ENCODE measurements at regions not wholly inside any gene's neighbourhood (a gene's known extent, or its start where the extent isn't known, plus 50 kb on each side); places are given as distances from the start of the nearest gene placed in this dataset.

- Histone ChIP-seq H2BK15ac (ENCODE audit: low read length) (no peak overlapping the region), H4K5ac (ENCODE audit: insufficient read length, low read depth, low read length) (no peak overlapping the region), H3K4me2 (ENCODE audit: insufficient read depth in 1 of 2, low read depth in 2 of 2, low read length in 2 of 2) (no peak overlapping the region), H4K8ac (ENCODE audit: extremely low read depth, insufficient read depth, low read length) (no peak overlapping the region), H3K4me1 (replicated peaks in 1 of 4; ENCODE audit: control insufficient read depth in 3 of 4, insufficient read depth in 4 of 4, low read length in 3 of 4) (no peaks in the 10 kb centered on the region), H3K9me3 (ENCODE audit: insufficient read depth in 2 of 2, low read depth in 1 of 2, low read length in 1 of 2) (0 out of 4 replicates have a peak, but pooled peaks cover 0 to 3% of the 10 kb centered on the region in 2 experiments), H3K23ac (ENCODE audit: insufficient read length) (no peak overlapping the region), H3K79me2 (ENCODE audit: control insufficient read depth in 1 of 2, insufficient read depth in 2 of 2, low read length in 2 of 2) (no peaks in the 10 kb centered on the region), H3K56ac (replicated peaks; ENCODE audit: insufficient read length, low read depth, low read length) (no peak overlapping the region), H3K27me3 (replicated peaks in 1 of 4; ENCODE audit: control insufficient read depth in 3 of 4, extremely low read depth in 1 of 4, insufficient read depth in 3 of 4, low read length in 3 of 4) (no peaks in the 10 kb centered on the region), H3K27ac (ENCODE audit: low read depth, low read length) (no peak overlapping the region), H2AK5ac (ENCODE audit: low read depth, low read length) (no peak overlapping the region), H3K23me2 (ENCODE audit: low read depth, low read length) (0 out of 2 replicates have a peak, but pooled peaks cover 2% of the 10 kb centered on the region), H4K91ac (replicated peaks; ENCODE audit: insufficient read length, low read length) (no peak overlapping the region), H2BK20ac (ENCODE audit: low read length) (no peak overlapping the region), H2BK5ac (ENCODE audit: low read depth, low read length) (no peak overlapping the region), H2BK120ac (replicated peaks; ENCODE audit: low read depth, low read length) (no peak overlapping the region), H3K18ac (ENCODE audit: extremely low read depth, low read length) (no peak overlapping the region), H4K20me1 (replicated peaks in 1 of 2; ENCODE audit: control insufficient read depth in 1 of 2, insufficient read depth in 2 of 2, low read length in 2 of 2) (no peaks in the 10 kb centered on the region), H3K4ac (replicated peaks; ENCODE audit: insufficient read length, low read depth, low read length) (no peak overlapping the region), H3K36me3 (ENCODE audit: control insufficient read depth in 2 of 4, insufficient read depth in 4 of 4, low read length in 3 of 4) (no peaks in the 10 kb centered on the region; a peak in 1 of 8 replicates), H3K79me1 (ENCODE audit: low read depth, low read length) (no peaks in the 10 kb centered on the region), H3K4me3 (ENCODE audit: extremely low read depth in 1 of 4, insufficient read depth in 2 of 4, low read depth in 3 of 4, low read length in 4 of 4) (no peak overlapping the region), H3K14ac (ENCODE audit: insufficient read length) (no peak overlapping the region), H3K9ac (replicated peaks in 1 of 4; ENCODE audit: extremely low read depth in 1 of 4, low read depth in 3 of 4, low read length in 3 of 4) (no peak overlapping the region), H2AFZ (ENCODE audit: low read length) (no peak overlapping the region), H2BK12ac (ENCODE audit: low read depth, low read length) (no peak overlapping the region)
- TF ChIP-seq SP1 (IDR thresholded peaks at IDR 0.05; ENCODE audit: low read depth, low read length) (no peak), TBP (IDR thresholded peaks at IDR 0.05; ENCODE audit: low read depth, low read length) (no peak), GABPA (IDR thresholded peaks at IDR 0.05; ENCODE audit: borderline replicate concordance, insufficient read depth, low read length) (no peak), CTBP2 (IDR thresholded peaks at IDR 0.05; ENCODE audit: borderline replicate concordance, insufficient read depth, insufficient read length, low read length) (no peak), BRCA1 (IDR thresholded peaks at IDR 0.05; ENCODE audit: low read depth, low read length) (no peak), TAF7 (optimal IDR thresholded peaks at IDR 0.05; ENCODE audit: borderline replicate concordance, low read depth, low read length) (no peak), HDAC2 (IDR thresholded peaks at IDR 0.05; ENCODE audit: borderline replicate concordance in 1 of 2, low read depth in 2 of 2, low read length in 2 of 2) (no peak), RFX5 (IDR thresholded peaks at IDR 0.05; ENCODE audit: borderline replicate concordance, low read depth, low read length) (no peak), CBX5 (IDR thresholded peaks at IDR 0.05; ENCODE audit: low read depth, low read length) (no peak), POU5F1 (IDR thresholded peaks at IDR 0.05; ENCODE audit: low read depth, low read length) (no peak), ZNF274 (IDR thresholded peaks at IDR 0.05; ENCODE audit: borderline replicate concordance, extremely low read depth, low read length) (no peak), SIX5 (IDR thresholded peaks at IDR 0.05; ENCODE audit: low read depth, low read length) (no peak), SUZ12 (IDR thresholded peaks at IDR 0.05; ENCODE audit: low read length) (no peak)
- FAIRE-seq (no peak), DNase-seq (ENCODE audit: low read depth in 1 of 2, low spot score in 2 of 2) (no peak)
- POLR2A ChIA-PET (ENCODE audit: partially characterized antibody) = no interaction called here
- CTCF ChIA-PET (ENCODE audit: partially characterized antibody) = no interaction called here
- WGBS, 2 experiments (ENCODE audit: extremely low coverage in 1 of 2, insufficient coverage in 1 of 2, insufficient read length in 1 of 2, insufficient replicate concordance in 2 of 2, low coverage in 1 of 2, low lambda C conversion rate in 2 of 2, missing lambda C conversion rate in 1 of 2) = 92% methylated on average over 1 of the region's 1 CpG; no CpG with 5 or more reads in 1 of the 2 experiments
Measured at GRCh38 chr3:40639006-40639405, 114.2 kb downstream of the ZNF621 start.
